ENCODE measurements at regions not wholly inside any gene's neighbourhood (a gene's known extent, or its start where the extent isn't known, plus 50 kb on each side); places are given as distances from the start of the nearest gene placed in this dataset.

- Histone ChIP-seq H3K79me2 (no peaks in the 10 kb centered on the region), H2AFZ (no peak overlapping the region), H3K9me3 (ENCODE audit: low read depth) (no peaks in the 10 kb centered on the region), H3K27ac (no peak overlapping the region), H3K36me3 (replicated peaks; ENCODE audit: insufficient read depth, low read depth) (no peaks in the 10 kb centered on the region), H3K4me1 (ENCODE audit: insufficient read depth) (no peaks in the 10 kb centered on the region), H3K27me3 (no peaks in the 10 kb centered on the region), H3K4me3 (no peak overlapping the region), H3K9me2 (replicated peaks; ENCODE audit: insufficient read depth) (no peaks in the 10 kb centered on the region), H4K20me1 (ENCODE audit: insufficient read depth, poor library complexity, severe bottlenecking) (no peaks in the 10 kb centered on the region), H3K4me2 (no peak overlapping the region)
- DNase-seq (ENCODE audit: low spot score): no peak
- TF ChIP-seq EZH2 (IDR thresholded peaks at IDR 0.05; ENCODE audit: borderline replicate concordance): no peak
- TF ChIP-seq CTCF (IDR thresholded peaks at IDR 0.05; ENCODE audit: poor library complexity): no peak
- no peak for TF ChIP-seq EZH2phosphoT487 (IDR thresholded peaks at IDR 0.05; ENCODE audit: low read depth, severe bottlenecking, unreplicated experiment)
Measured at GRCh38 chr13:63433546-63434150, 2018.0 kb upstream of the PCDH20 start.

GRCh38 chr13:63427170-63427569 is 2011.5 kb upstream of the PCDH20 start:
- Histone ChIP-seq H3K4me3 (no peak overlapping the region), H3K36me3 (replicated peaks; ENCODE audit: insufficient read depth, low read depth) (no peaks in the 10 kb centered on the region), H4K20me1 (ENCODE audit: insufficient read depth, poor library complexity, severe bottlenecking) (no peaks in the 10 kb centered on the region), H3K27me3 (no peaks in the 10 kb centered on the region), H3K9me2 (replicated peaks; ENCODE audit: insufficient read depth) (no peaks in the 10 kb centered on the region), H2AFZ (no peak overlapping the region), H3K4me1 (ENCODE audit: insufficient read depth) (no peaks in the 10 kb centered on the region), H3K4me2 (no peak overlapping the region), H3K9me3 (ENCODE audit: low read depth) (no peaks in the 10 kb centered on the region), H3K79me2 (no peaks in the 10 kb centered on the region), H3K27ac (no peak overlapping the region)
- 96% methylated on average over 2 of the region's 2 CpGs for WGBS (ENCODE audit: low lambda C conversion rate, missing lambda C conversion rate)
- TF ChIP-seq EZH2 (IDR thresholded peaks at IDR 0.05; ENCODE audit: borderline replicate concordance) (no peak), CTCF (IDR thresholded peaks at IDR 0.05; ENCODE audit: poor library complexity) (no peak), EZH2phosphoT487 (IDR thresholded peaks at IDR 0.05; ENCODE audit: low read depth, severe bottlenecking, unreplicated experiment) (no peak)
- no peak for DNase-seq (ENCODE audit: low spot score)

GRCh38 chr13:63425131-63425530 is 2009.5 kb upstream of the PCDH20 start:
- Histone ChIP-seq H3K27ac (no peak overlapping the region), H4K20me1 (ENCODE audit: insufficient read depth, poor library complexity, severe bottlenecking) (no peaks in the 10 kb centered on the region), H3K79me2 (no peaks in the 10 kb centered on the region), H3K4me2 (no peak overlapping the region), H3K4me1 (ENCODE audit: insufficient read depth) (no peaks in the 10 kb centered on the region), H3K36me3 (replicated peaks; ENCODE audit: insufficient read depth, low read depth) (no peaks in the 10 kb centered on the region), H2AFZ (no peak overlapping the region), H3K4me3 (no peak overlapping the region), H3K9me2 (replicated peaks; ENCODE audit: insufficient read depth) (no peaks in the 10 kb centered on the region), H3K9me3 (ENCODE audit: low read depth) (no peaks in the 10 kb centered on the region), H3K27me3 (no peaks in the 10 kb centered on the region)
- TF ChIP-seq EZH2 (IDR thresholded peaks at IDR 0.05; ENCODE audit: borderline replicate concordance) (no peak), EZH2phosphoT487 (IDR thresholded peaks at IDR 0.05; ENCODE audit: low read depth, severe bottlenecking, unreplicated experiment) (no peak), CTCF (IDR thresholded peaks at IDR 0.05; ENCODE audit: poor library complexity) (no peak)
- 53% methylated on average over 2 of the region's 2 CpGs for WGBS (ENCODE audit: low lambda C conversion rate, missing lambda C conversion rate)
- no peak for DNase-seq (ENCODE audit: low spot score)

- TF ChIP-seq EZH2 (IDR thresholded peaks at IDR 0.05; ENCODE audit: borderline replicate concordance) (no peak), CTCF (IDR thresholded peaks at IDR 0.05; ENCODE audit: poor library complexity) (no peak), EZH2phosphoT487 (IDR thresholded peaks at IDR 0.05; ENCODE audit: low read depth, severe bottlenecking, unreplicated experiment) (no peak)
- H3K4me3 ChIP-seq: no peak overlapping the region
- no peaks in the 10 kb centered on the region for H3K9me2 ChIP-seq (replicated peaks; ENCODE audit: insufficient read depth)
- H2AFZ ChIP-seq: no peak overlapping the region
- no peaks in the 10 kb centered on the region for H4K20me1 ChIP-seq (ENCODE audit: insufficient read depth, poor library complexity, severe bottlenecking)
- no peaks in the 10 kb centered on the region for H3K9me3 ChIP-seq (ENCODE audit: low read depth)
- no peak overlapping the region for H3K27ac ChIP-seq
- H3K4me1 ChIP-seq (ENCODE audit: insufficient read depth): no peaks in the 10 kb centered on the region
- WGBS (ENCODE audit: low lambda C conversion rate, missing lambda C conversion rate): 93% methylated on average over 3 of the region's 3 CpGs
- no peaks in the 10 kb centered on the region for H3K36me3 ChIP-seq (replicated peaks; ENCODE audit: insufficient read depth, low read depth)
- H3K27me3 ChIP-seq: no peaks in the 10 kb centered on the region
- DNase-seq (ENCODE audit: low spot score): no peak
- no peak overlapping the region for H3K4me2 ChIP-seq
- H3K79me2 ChIP-seq: no peaks in the 10 kb centered on the region
Measured at GRCh38 chr13:63421123-63421522, 2005.5 kb upstream of the PCDH20 start.

Measured in hepatocyte (in vitro differentiated cells).